SK-N-SH (cell line): ENCODE measurements at regions not wholly inside any gene's neighbourhood (a gene's known extent, or its start where the extent isn't known, plus 50 kb on each side); places are given as distances from the start of the nearest gene placed in this dataset.

Experiments
- JUND ChIP-seq: IDR thresholded peaks from 2 replicates; pipeline ENCODE4 v1.4.0; 2012
- RFX5 ChIP-seq: IDR thresholded peaks from 2 replicates; pipeline ENCODE4 v1.6.1; 2012; ENCODE audit warnings: mild to moderate bottlenecking, improper control_type of control experiment, low read length
- SMC3 ChIP-seq: IDR thresholded peaks from 2 replicates; pipeline ENCODE4 v1.6.1; 2012; ENCODE audit warnings: low read depth, low read length, improper control_type of control experiment
- TEAD4 ChIP-seq: IDR thresholded peaks from 2 replicates; pipeline ENCODE4 v1.4.0; 2012; ENCODE audit warnings: mild to moderate bottlenecking, borderline replicate concordance; ENCODE audit not compliant: insufficient read depth
- TF ChIP-seq, protein P1 (sequence below): fragments of 200-600 bp; sonication (generic); IDR thresholded peaks from 2 replicates; pipeline ENCODE4 v1.6.1; 2017; ENCODE audit warnings: antibody characterized with exemption, mild to moderate bottlenecking, moderate library complexity

DNA sequence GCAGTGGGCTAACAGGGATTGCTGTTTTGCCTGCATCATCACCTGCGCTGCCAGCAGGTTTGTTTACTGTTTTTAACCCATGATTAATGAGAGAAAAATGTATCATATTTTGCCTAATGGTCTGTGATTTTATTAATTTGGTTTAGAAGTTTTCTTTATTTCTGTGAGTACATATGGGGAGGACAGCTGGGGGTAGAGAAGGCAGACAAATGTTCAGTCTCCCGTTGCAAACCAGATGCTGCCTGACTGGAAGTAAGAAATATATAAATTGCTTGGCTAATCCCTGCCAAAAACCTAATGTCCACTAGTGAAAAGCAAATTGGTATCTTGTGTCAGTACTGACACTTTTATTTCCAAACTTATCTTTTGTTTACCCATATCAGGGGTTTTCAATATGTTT, 1766.1 kb upstream of the C9orf72 start:
- TF ChIP-seq, protein P1, sequence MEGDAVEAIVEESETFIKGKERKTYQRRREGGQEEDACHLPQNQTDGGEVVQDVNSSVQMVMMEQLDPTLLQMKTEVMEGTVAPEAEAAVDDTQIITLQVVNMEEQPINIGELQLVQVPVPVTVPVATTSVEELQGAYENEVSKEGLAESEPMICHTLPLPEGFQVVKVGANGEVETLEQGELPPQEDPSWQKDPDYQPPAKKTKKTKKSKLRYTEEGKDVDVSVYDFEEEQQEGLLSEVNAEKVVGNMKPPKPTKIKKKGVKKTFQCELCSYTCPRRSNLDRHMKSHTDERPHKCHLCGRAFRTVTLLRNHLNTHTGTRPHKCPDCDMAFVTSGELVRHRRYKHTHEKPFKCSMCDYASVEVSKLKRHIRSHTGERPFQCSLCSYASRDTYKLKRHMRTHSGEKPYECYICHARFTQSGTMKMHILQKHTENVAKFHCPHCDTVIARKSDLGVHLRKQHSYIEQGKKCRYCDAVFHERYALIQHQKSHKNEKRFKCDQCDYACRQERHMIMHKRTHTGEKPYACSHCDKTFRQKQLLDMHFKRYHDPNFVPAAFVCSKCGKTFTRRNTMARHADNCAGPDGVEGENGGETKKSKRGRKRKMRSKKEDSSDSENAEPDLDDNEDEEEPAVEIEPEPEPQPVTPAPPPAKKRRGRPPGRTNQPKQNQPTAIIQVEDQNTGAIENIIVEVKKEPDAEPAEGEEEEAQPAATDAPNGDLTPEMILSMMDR = no peak
- no peak for TF ChIP-seq JUND
- no peak for TF ChIP-seq TEAD4
- TF ChIP-seq SMC3 = no peak
- no peak for TF ChIP-seq RFX5
